GM23248 (cell line): ENCODE measurements at regions not wholly inside any gene's neighbourhood (a gene's known extent, or its start where the extent isn't known, plus 50 kb on each side); places are given as distances from the start of the nearest gene placed in this dataset.

Source experiments
- EZH2 ChIP-seq: fragments of 200-600 bp; sonication (generic); IDR thresholded peaks from 2 replicates; pipeline ENCODE4 v1.6.1; 2018; ENCODE audit warnings: antibody characterized with exemption, mild to moderate bottlenecking; ENCODE audit not compliant: insufficient read depth, poor library complexity, severe bottlenecking
- EZH2phosphoT487 ChIP-seq: fragments of 200-600 bp; sonication (generic); IDR thresholded peaks from 2 replicates; pipeline ENCODE4 v1.6.1; 2018; ENCODE audit warnings: antibody characterized with exemption, moderate library complexity, mild to moderate bottlenecking, low read depth; ENCODE audit not compliant: insufficient read depth

- TF ChIP-seq EZH2: no peak
- no peak for TF ChIP-seq EZH2phosphoT487
Measured at GRCh38 chr4:12586242-12587006, 897.7 kb downstream of the RAB28 start.
